ENCODE measurements at regions not wholly inside any gene's neighbourhood (a gene's known extent, or its start where the extent isn't known, plus 50 kb on each side); places are given as distances from the start of the nearest gene placed in this dataset.
"Not testable (repeated sequence)": the region's sequence is repeated elsewhere in the genome, so short reads cannot be mapped to it uniquely, and the experiment has no call there.

- DNase-seq (ENCODE audit: low spot score) = not testable (repeated sequence)
Observed at GRCh38 chr15:20308027-20308690, 233.4 kb downstream of the GOLGA6L6 start.

- DNase-seq (ENCODE audit: low spot score) = not testable (repeated sequence)
Observed at GRCh38 chr15:20307137-20307536, 234.5 kb downstream of the GOLGA6L6 start.

GRCh38 chr15:20306497-20307106 is 235.0 kb downstream of the GOLGA6L6 start:
- DNase-seq (ENCODE audit: low spot score) = not testable (repeated sequence)

- not testable (repeated sequence) for DNase-seq (ENCODE audit: low spot score)
Observed at GRCh38 chr15:20305912-20306311, 235.7 kb downstream of the GOLGA6L6 start.

GRCh38 chr15:20305015-20305465 is 236.6 kb downstream of the GOLGA6L6 start:
- not testable (repeated sequence) for DNase-seq (ENCODE audit: low spot score)

- DNase-seq (ENCODE audit: low spot score) = not testable (repeated sequence)
Observed at GRCh38 chr15:20304282-20305014, 237.2 kb downstream of the GOLGA6L6 start.

GRCh38 chr15:20303248-20304171 is 238.1 kb downstream of the GOLGA6L6 start:
- DNase-seq (ENCODE audit: low spot score) = not testable (repeated sequence)

GRCh38 chr15:20302141-20303069 is 239.2 kb downstream of the GOLGA6L6 start:
- not testable (repeated sequence) for DNase-seq (ENCODE audit: low spot score)

GRCh38 chr15:20301471-20302081 is 240.0 kb downstream of the GOLGA6L6 start:
- DNase-seq (ENCODE audit: low spot score) = not testable (repeated sequence)

- DNase-seq (ENCODE audit: low spot score) = not testable (repeated sequence)
Observed at GRCh38 chr15:20301041-20301390, 240.6 kb downstream of the GOLGA6L6 start.

- not testable (repeated sequence) for DNase-seq (ENCODE audit: low spot score)
Observed at GRCh38 chr15:20300351-20301040, 241.1 kb downstream of the GOLGA6L6 start.

GRCh38 chr15:20297603-20298123 is 243.9 kb downstream of the GOLGA6L6 start:
- not testable (repeated sequence) for DNase-seq (ENCODE audit: low spot score)

- DNase-seq (ENCODE audit: low spot score) = not testable (repeated sequence)
Observed at GRCh38 chr15:20296261-20296660, 245.3 kb downstream of the GOLGA6L6 start.

GRCh38 chr15:20295238-20295811 is 246.3 kb downstream of the GOLGA6L6 start:
- DNase-seq (ENCODE audit: low spot score) = no peak

GRCh38 chr15:20294651-20295237 is 246.9 kb downstream of the GOLGA6L6 start:
- DNase-seq (ENCODE audit: low spot score) = no peak

GRCh38 chr15:20292422-20293005 is 249.1 kb downstream of the GOLGA6L6 start:
- DNase-seq (ENCODE audit: low spot score) = not testable (repeated sequence)

- DNase-seq (ENCODE audit: low spot score) = not testable (repeated sequence)
Observed at GRCh38 chr15:20291616-20292015, 250.0 kb downstream of the GOLGA6L6 start.

GRCh38 chr15:20290606-20291005 is 251.0 kb downstream of the GOLGA6L6 start:
- DNase-seq (ENCODE audit: low spot score) = not testable (repeated sequence)
